ENCODE measurements at regions not wholly inside any gene's neighbourhood (a gene's known extent, or its start where the extent isn't known, plus 50 kb on each side); places are given as distances from the start of the nearest gene placed in this dataset.
"Not testable (repeated sequence)": the region's sequence is repeated elsewhere in the genome, so short reads cannot be mapped to it uniquely, and the experiment has no call there.

GRCh38 chr21:18547347-18547746, 143.8 kb upstream of the TMPRSS15 start:
- Histone ChIP-seq H3K36me3 (ENCODE audit: low read depth, missing control alignments) (no peaks in the 10 kb centered on the region), H3K9me3 (no peaks in the 10 kb centered on the region), H3K27me3 (no peaks in the 10 kb centered on the region), H3K27ac (no peak overlapping the region), H3K4me3 (no peak overlapping the region), H3K4me1 (no peaks in the 10 kb centered on the region)
- TF ChIP-seq CTCF (IDR thresholded peaks at IDR 0.05), result no peak
- no peak for TF ChIP-seq POLR2A (IDR thresholded peaks at IDR 0.05)
- DNase-seq, result no peak
- intact Hi-C loops (cut with DNase I; ENCODE audit: low total_unique reads), result no loop called here
- WGBS, 2 donors, result 93 to 96% methylated on average over 1 of the region's 1 CpG

- DNase-seq, result no peak
Observed at GRCh38 chr21:18548249-18548648, 144.7 kb upstream of the TMPRSS15 start.

GRCh38 chr21:18549214-18549905, 145.8 kb upstream of the TMPRSS15 start:
- no peak for DNase-seq
- H3K9me3 ChIP-seq, result no peaks in the 10 kb centered on the region
- H3K27ac ChIP-seq, result no peak overlapping the region
- 48 to 50% methylated on average over 4 of the region's 4 CpGs for WGBS, 2 donors
- TF ChIP-seq CTCF (IDR thresholded peaks at IDR 0.05), result no peak
- no peak for TF ChIP-seq POLR2A (IDR thresholded peaks at IDR 0.05)
- H3K4me1 ChIP-seq, result no peaks in the 10 kb centered on the region
- no peak overlapping the region for H3K4me3 ChIP-seq
- no peaks in the 10 kb centered on the region for H3K27me3 ChIP-seq
- no peaks in the 10 kb centered on the region for H3K36me3 ChIP-seq (ENCODE audit: low read depth, missing control alignments)
- intact Hi-C loops (cut with DNase I; ENCODE audit: low total_unique reads), result no loop called here

More at GRCh38 chr21:18548249-18548648, 144.7 kb upstream of the TMPRSS15 start:
- Histone ChIP-seq H3K27ac (no peak overlapping the region), H3K4me1 (no peaks in the 10 kb centered on the region), H3K4me3 (no peak overlapping the region), H3K36me3 (ENCODE audit: low read depth, missing control alignments) (no peaks in the 10 kb centered on the region), H3K27me3 (no peaks in the 10 kb centered on the region), H3K9me3 (no peaks in the 10 kb centered on the region)
- TF ChIP-seq CTCF (IDR thresholded peaks at IDR 0.05), result no peak
- TF ChIP-seq POLR2A (IDR thresholded peaks at IDR 0.05), result no peak
- intact Hi-C loops (cut with DNase I; ENCODE audit: low total_unique reads), result no loop called here

GRCh38 chr21:18550361-18550760, 146.8 kb upstream of the TMPRSS15 start:
- H3K27ac ChIP-seq, result no peak overlapping the region
- no peaks in the 10 kb centered on the region for H3K4me1 ChIP-seq
- no peaks in the 10 kb centered on the region for H3K27me3 ChIP-seq
- peak overlapping the region; percentile 9 to 19 for H3K4me3 ChIP-seq
- TF ChIP-seq CTCF (IDR thresholded peaks at IDR 0.05) (no peak), POLR2A (IDR thresholded peaks at IDR 0.05) (no peak)
- 69 to 75% methylated on average over 3 of the region's 3 CpGs for WGBS, 2 donors
- DNase-seq, result no peak
- no peaks in the 10 kb centered on the region for H3K9me3 ChIP-seq
- intact Hi-C loops (cut with DNase I; ENCODE audit: low total_unique reads), result no loop called here
- H3K36me3 ChIP-seq (ENCODE audit: low read depth, missing control alignments), result no peaks in the 10 kb centered on the region

GRCh38 chr21:18553786-18554185, 150.2 kb upstream of the TMPRSS15 start:
- Histone ChIP-seq H3K36me3 (ENCODE audit: low read depth, missing control alignments) (no peaks in the 10 kb centered on the region), H3K4me3 (no peak overlapping the region), H3K27me3 (no peaks in the 10 kb centered on the region), H3K9me3 (no peaks in the 10 kb centered on the region), H3K4me1 (no peaks in the 10 kb centered on the region), H3K27ac (no peak overlapping the region)
- intact Hi-C loops (cut with DNase I; ENCODE audit: low total_unique reads), result no loop called here
- TF ChIP-seq POLR2A (IDR thresholded peaks at IDR 0.05) (no peak), CTCF (IDR thresholded peaks at IDR 0.05) (no peak)
- 86 to 91% methylated on average over 2 of the region's 2 CpGs for WGBS, 2 donors
- no peak for DNase-seq

GRCh38 chr21:18567770-18568169, 164.2 kb upstream of the TMPRSS15 start:
- WGBS, 2 donors, result 93% methylated on average over 10 of the region's 10 CpGs
- H3K4me1 ChIP-seq, result not testable (repeated sequence)

More at GRCh38 chr21:18567770-18568169, 164.2 kb upstream of the TMPRSS15 start:
- H3K4me3 ChIP-seq; intact Hi-C loops (cut with DNase I; ENCODE audit: low total_unique reads); H3K9me3 ChIP-seq; H3K36me3 ChIP-seq (ENCODE audit: low read depth, missing control alignments); H3K27me3 ChIP-seq; H3K27ac ChIP-seq; DNase-seq: not testable (repeated sequence)
